Esophagus muscularis mucosa (tissue), 4 donors: ENCODE measurements at regions not wholly inside any gene's neighbourhood (a gene's known extent, or its start where the extent isn't known, plus 50 kb on each side); places are given as distances from the start of the nearest gene placed in this dataset.

ENCODE experiments used
- DNase-seq: peaks from one replicate; pipeline ENCODE4 v3.0.0-alpha.2; 2017; ENCODE audit errors: extremely low spot score
- H3K27ac ChIP-seq, 4 donors: fragments of 200-600 bp; sonication (generic); replicated peaks in 1 of 4; 1 replicate in 3 of 4; 2 replicates in 1 of 4; pipeline ENCODE4 v1.5.1; 2016 to 2019; ENCODE audit warnings: mild to moderate bottlenecking in 1 of 4
- H3K27me3 ChIP-seq, 4 donors: fragments of 200-600 bp; sonication (generic); one replicate each; pipeline versions ENCODE4 v1.5.1 to v1.6.0; 2016 to 2019
- H3K36me3 ChIP-seq, 4 donors: fragments of 200-600 bp; sonication (generic); one replicate each; pipeline ENCODE4 v1.5.1; 2016 to 2019
- H3K4me1 ChIP-seq, 4 donors: fragments of 200-600 bp; sonication (generic); one replicate each; pipeline ENCODE4 v1.5.1; 2016 to 2019
- H3K4me3 ChIP-seq, 4 donors: fragments of 200-600 bp; sonication (generic); 1 replicate in 2 of 4; 2 replicates in 2 of 4; pipeline ENCODE4 v1.5.1; 2016 to 2019; ENCODE audit warnings: mild to moderate bottlenecking in 4 of 4, moderate library complexity in 1 of 4
- H3K9me3 ChIP-seq, 4 donors: fragments of 200-600 bp; sonication (generic); 1 replicate in 3 of 4; 2 replicates in 1 of 4; pipeline ENCODE4 v1.5.1; 2016 to 2019
- CTCF ChIP-seq, 3 experiments: fragments of 200-600 bp in 2 of 3; fragments of 450-650 bp in 1 of 3; sonication (generic) in 2 of 3; IDR thresholded peaks; one replicate each; pipeline ENCODE4 v1.5.1; 2017 to 2019; ENCODE audit warnings: antibody characterized with exemption in 3 of 3, mild to moderate bottlenecking in 2 of 3, moderate library complexity in 1 of 3
- EP300 ChIP-seq: sonication (generic); formaldehyde crosslinking; IDR thresholded peaks from one replicate; pipeline ENCODE4 v1.6.1; 2017; ENCODE audit warnings: antibody characterized with exemption
- POLR2A ChIP-seq: fragments of 450-650 bp; IDR thresholded peaks from one replicate; pipeline ENCODE4 v1.6.1; 2017; ENCODE audit warnings: antibody characterized with exemption, moderate library complexity, mild to moderate bottlenecking, low read depth
- POLR2AphosphoS5 ChIP-seq, 2 donors: sonication (generic); formaldehyde crosslinking; IDR thresholded peaks; one replicate each; pipeline ENCODE4 v1.6.1; 2017; ENCODE audit warnings: antibody characterized with exemption in 2 of 2
- WGBS: methylation state at CpG from one replicate; pipeline ENCODE4 v1.1.5; 2018; 5-methylcytosine and 5-hydroxymethylcytosine counted together
- intact Hi-C: fragments of 100-400 bp; cut with DNase I; formaldehyde crosslinking; loops from one replicate; pipeline ENCODE4 v1.15.1; 2023

GRCh38 chr4:12987284-12987683, 496.9 kb downstream of the RAB28 start:
- H3K4me3 ChIP-seq, result no peak overlapping the region

GRCh38 chr4:12979797-12980196, 504.3 kb downstream of the RAB28 start:
- DNase-seq, result no peak
- no peaks in the 10 kb centered on the region for H3K27me3 ChIP-seq
- peaks cover 0 to 4% (median 2%) of the 10 kb centered on the region in 4 donors for H3K4me1 ChIP-seq
- no peak overlapping the region for H3K27ac ChIP-seq
- TF ChIP-seq CTCF (IDR thresholded peaks at IDR 0.05), result no peak
- TF ChIP-seq EP300, result no peak
- TF ChIP-seq POLR2A, result no peak
- no peak overlapping the region for H3K4me3 ChIP-seq
- no peaks in the 10 kb centered on the region for H3K36me3 ChIP-seq
- intact Hi-C loops, result no loop called here
- 65% methylated on average over 11 of the region's 11 CpGs for WGBS
- no peaks in the 10 kb centered on the region for H3K9me3 ChIP-seq

More at GRCh38 chr4:12987284-12987683, 496.9 kb downstream of the RAB28 start:
- DNase-seq, result no peak
- no peaks in the 10 kb centered on the region for H3K27me3 ChIP-seq
- 73% methylated on average over 2 of the region's 2 CpGs for WGBS
- no peak for TF ChIP-seq CTCF (IDR thresholded peaks at IDR 0.05)
- no peak for TF ChIP-seq POLR2AphosphoS5 (IDR thresholded peaks at IDR 0.05)
- no peak for TF ChIP-seq EP300
- no peak for TF ChIP-seq POLR2A
- no peak overlapping the region for H3K27ac ChIP-seq
- no peaks in the 10 kb centered on the region for H3K36me3 ChIP-seq
- no peaks in the 10 kb centered on the region for H3K9me3 ChIP-seq
- H3K4me1 ChIP-seq, result no peaks in the 10 kb centered on the region
- intact Hi-C loops, result no loop called here

GRCh38 chr4:12978310-12978709, 505.8 kb downstream of the RAB28 start:
- DNase-seq, result no peak
- no peak overlapping the region for H3K27ac ChIP-seq
- H3K4me1 ChIP-seq, result peaks cover 0 to 4% (median 2%) of the 10 kb centered on the region in 4 donors
- no peaks in the 10 kb centered on the region for H3K9me3 ChIP-seq
- no peaks in the 10 kb centered on the region for H3K36me3 ChIP-seq
- no peak overlapping the region for H3K4me3 ChIP-seq
- TF ChIP-seq CTCF (IDR thresholded peaks at IDR 0.05) (no peak), EP300 (no peak), POLR2AphosphoS5 (IDR thresholded peaks at IDR 0.05) (no peak), POLR2A (no peak)
- intact Hi-C loops, result no loop called here
- H3K27me3 ChIP-seq, result no peaks in the 10 kb centered on the region

- no peaks in the 10 kb centered on the region for H3K27me3 ChIP-seq
- no peaks in the 10 kb centered on the region for H3K9me3 ChIP-seq
- H3K27ac ChIP-seq, result no peak overlapping the region
- intact Hi-C loops, result no loop called here
- TF ChIP-seq POLR2AphosphoS5 (IDR thresholded peaks at IDR 0.05) (no peak), CTCF (IDR thresholded peaks at IDR 0.05) (no peak), EP300 (no peak), POLR2A (no peak)
- H3K36me3 ChIP-seq, result no peaks in the 10 kb centered on the region
- no peak for DNase-seq
- WGBS, result 63% methylated on average over 3 of the region's 3 CpGs
- peaks cover 0 to 4% (median 2%) of the 10 kb centered on the region in 4 donors for H3K4me1 ChIP-seq
- H3K4me3 ChIP-seq, result no peak overlapping the region
Observed at GRCh38 chr4:12975511-12975910, 508.6 kb downstream of the RAB28 start.

- no peaks in the 10 kb centered on the region for H3K27me3 ChIP-seq
- intact Hi-C loops, result no loop called here
- H3K36me3 ChIP-seq, result no peaks in the 10 kb centered on the region
- H3K27ac ChIP-seq, result no peak overlapping the region
- no peak for DNase-seq
- H3K4me1 ChIP-seq, result no peaks in the 10 kb centered on the region
- no peak overlapping the region for H3K4me3 ChIP-seq
- H3K9me3 ChIP-seq, result no peaks in the 10 kb centered on the region
- TF ChIP-seq EP300, result no peak
- no peak for TF ChIP-seq POLR2AphosphoS5 (IDR thresholded peaks at IDR 0.05)
- TF ChIP-seq POLR2A, result no peak
- TF ChIP-seq CTCF (IDR thresholded peaks at IDR 0.05), result no peak
- 79% methylated on average over 2 of the region's 2 CpGs for WGBS
Observed at GRCh38 chr4:12973522-12973921, 510.6 kb downstream of the RAB28 start.
